ENCODE measurements at regions not wholly inside any gene's neighbourhood (a gene's known extent, or its start where the extent isn't known, plus 50 kb on each side); places are given as distances from the start of the nearest gene placed in this dataset.

DNA sequence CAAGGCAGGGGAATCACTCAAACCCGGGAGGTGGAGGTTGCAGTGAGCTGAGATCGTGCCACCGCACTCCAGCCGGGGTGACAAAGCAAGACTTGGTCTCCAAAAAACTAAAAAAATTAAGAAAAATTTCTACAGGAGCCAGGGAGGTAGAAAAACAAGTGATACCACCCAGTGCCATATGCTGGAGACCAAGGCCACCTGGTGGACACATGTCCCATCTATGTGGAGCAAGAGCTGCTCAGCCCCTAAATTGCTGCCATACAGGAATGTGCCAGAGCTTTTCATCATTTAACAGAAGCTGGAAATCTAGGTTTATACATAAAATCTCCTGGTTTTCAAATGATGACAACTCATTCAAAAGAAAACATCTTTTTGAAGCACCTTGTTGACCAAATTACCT is 61.4 kb upstream of the ELK3 start:
- DNase-seq (ENCODE audit: low read depth), result no peak

GRCh38 chr12:96134200-96134599 is 60.0 kb upstream of the ELK3 start:
- no peak for DNase-seq (ENCODE audit: low read depth)

DNA sequence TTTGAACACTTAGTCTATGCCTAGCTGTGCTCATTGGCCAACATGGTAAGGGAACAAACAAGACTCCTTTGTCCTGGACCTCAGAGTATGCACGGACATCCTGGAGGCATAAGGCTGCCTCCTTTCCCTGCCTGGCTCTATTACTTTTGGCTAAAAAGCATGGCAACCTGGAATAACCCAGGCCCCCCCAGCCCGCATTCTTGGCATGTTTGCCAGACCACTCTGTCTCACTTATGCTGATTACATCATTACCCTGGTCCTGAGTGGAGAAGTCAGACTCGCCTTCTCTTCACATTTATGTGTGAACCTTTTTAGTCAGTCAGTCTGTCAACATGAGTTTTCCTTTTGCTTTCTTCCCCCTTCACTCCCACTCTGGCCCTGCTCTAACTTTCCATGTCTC is 58.0 kb upstream of the ELK3 start:
- peak; percentile 86 for DNase-seq (ENCODE audit: low read depth)

GRCh38 chr12:96136725-96137378 is 57.3 kb upstream of the ELK3 start:
- DNase-seq (ENCODE audit: low read depth), result peak; percentile 30

- peak; percentile 97 for DNase-seq (ENCODE audit: low read depth)
These were observed 54.0 kb upstream of the ELK3 start for GRCh38 chr12:96140174-96140573.

- DNase-seq (ENCODE audit: low read depth), result peak; percentile 94
These were observed 52.8 kb upstream of the ELK3 start for GRCh38 chr12:96141216-96141912.

DNA sequence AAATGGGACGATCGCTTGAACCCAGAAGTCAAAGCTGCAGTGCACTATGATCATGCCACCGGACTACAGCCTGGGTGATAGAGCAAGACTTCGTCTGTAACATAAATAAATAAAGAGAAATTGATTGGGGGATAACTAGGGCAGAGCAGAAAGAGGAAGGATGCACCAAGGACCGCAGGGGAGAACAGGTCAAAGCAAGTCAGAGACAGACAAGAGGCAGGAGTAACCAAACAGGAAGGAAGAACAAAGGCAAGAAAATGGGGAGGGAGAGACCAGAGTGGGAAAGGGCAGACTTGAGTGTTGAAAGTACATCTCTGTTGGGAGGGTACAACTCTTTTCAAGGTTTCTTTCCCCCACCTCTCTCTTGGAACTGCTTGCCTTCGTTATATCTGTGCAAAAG is 50.8 kb upstream of the ELK3 start:
- DNase-seq (ENCODE audit: low read depth), result no peak

GRCh38 chr12:96143827-96144565 is 50.2 kb upstream of the ELK3 start:
- no peak for DNase-seq (ENCODE audit: low read depth)
